Neural progenitor cell (in vitro differentiated cells): ENCODE measurements at regions not wholly inside any gene's neighbourhood (a gene's known extent, or its start where the extent isn't known, plus 50 kb on each side); places are given as distances from the start of the nearest gene placed in this dataset.

Experiments used
- CTCF ChIP-seq: fragments of 200-600 bp; sonication (generic); IDR thresholded peaks from 2 replicates; pipeline ENCODE4 v1.5.1; 2017; ENCODE audit warnings: antibody characterized with exemption, mild to moderate bottlenecking
- EZH2 ChIP-seq: fragments of 200-600 bp; sonication (generic); IDR thresholded peaks from 2 replicates; pipeline ENCODE4 v1.6.1; 2017; ENCODE audit warnings: antibody characterized with exemption, mild to moderate bottlenecking, moderate library complexity

- TF ChIP-seq CTCF, result no peak
- TF ChIP-seq EZH2, result no peak
These were observed 636.3 kb upstream of the MARCKS start for GRCh38 chr6:113220832-113221231.
